HL-60 (cell line): ENCODE measurements at regions not wholly inside any gene's neighbourhood (a gene's known extent, or its start where the extent isn't known, plus 50 kb on each side); places are given as distances from the start of the nearest gene placed in this dataset.

Experiments used
- DNase-seq, 2 experiments: peaks; one replicate each; pipeline ENCODE4 v3.0.0-alpha.2; 2010 to 2020; ENCODE audit warnings: low read depth in 1 of 2, low spot score in 1 of 2
- H3K27ac ChIP-seq: fragments of 250-450 bp; sonication (Bioruptor Pico); replicated peaks from 2 replicates; pipeline ENCODE4 v1.5.1; 2020; ENCODE audit warnings: mild to moderate bottlenecking, moderate library complexity
- H3K27me3 ChIP-seq: fragments of 250-450 bp; sonication (Bioruptor Pico); 2 replicates; pipeline ENCODE4 v1.5.1; 2021; ENCODE audit warnings: mild to moderate bottlenecking, moderate library complexity; ENCODE audit not compliant: insufficient read depth, poor library complexity, severe bottlenecking
- H3K4me3 ChIP-seq: replicated peaks from 2 replicates; pipeline ENCODE4 v1.5.1; 2011; ENCODE audit warnings: mild to moderate bottlenecking, control low read depth, low read length; ENCODE audit not compliant: insufficient read depth
- GABPA ChIP-seq: IDR thresholded peaks from 2 replicates; pipeline ENCODE4 v1.6.1; 2012; ENCODE audit warnings: low read depth
- POLR2AphosphoS5 ChIP-seq: IDR thresholded peaks from 2 replicates; pipeline ENCODE4 v1.6.1; 2012; ENCODE audit warnings: low read depth
- SPI1 ChIP-seq: IDR thresholded peaks from 2 replicates; pipeline ENCODE4 v1.6.1; 2012; ENCODE audit warnings: low read depth, mild to moderate bottlenecking, borderline replicate concordance
- TF ChIP-seq, protein P1 (sequence below): IDR thresholded peaks from 2 replicates; pipeline ENCODE4 v1.6.1; 2012; ENCODE audit warnings: low read depth; ENCODE audit not compliant: insufficient replicate concordance
- TF ChIP-seq, protein P2 (sequence below): IDR thresholded peaks from one replicate; pipeline ENCODE4 v1.5.1; 2011; ENCODE audit warnings: low read length, control low read depth, inconsistent platforms; ENCODE audit not compliant: insufficient read depth

DNA sequence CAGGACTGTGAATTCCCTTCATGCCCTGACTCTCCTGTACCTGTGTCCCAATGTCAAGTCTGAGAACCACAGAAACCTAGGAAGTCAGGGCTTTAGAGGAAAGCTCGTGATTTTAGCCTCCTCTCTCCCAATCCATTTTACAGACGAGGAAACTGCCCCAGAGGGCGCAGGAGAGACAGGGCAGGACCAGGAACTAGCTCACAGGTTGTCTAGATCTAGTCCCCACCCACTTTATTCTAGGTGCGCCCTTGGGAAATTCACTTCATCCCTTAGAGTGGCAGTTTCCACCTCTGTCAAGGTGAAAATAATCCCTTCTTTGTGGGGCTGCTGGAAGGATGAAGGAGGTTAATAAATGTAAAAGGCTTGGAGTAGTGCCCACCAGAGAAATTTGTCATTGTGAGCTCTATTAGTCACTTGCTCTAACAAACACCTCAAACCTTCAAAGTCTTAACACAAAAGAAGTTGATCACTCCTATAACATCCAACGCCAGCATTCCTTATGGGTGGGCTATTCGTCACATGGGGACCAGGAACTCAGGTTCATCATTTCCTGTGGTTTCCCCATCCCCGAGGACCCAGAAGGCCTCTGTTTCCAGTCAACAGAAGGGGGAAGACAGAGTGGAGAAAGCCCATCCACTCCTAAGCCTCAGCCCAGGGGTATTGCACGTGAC, 282.3 kb downstream of the XXYLT1 start:
- no peak overlapping the region for H3K4me3 ChIP-seq
- no peaks in the 10 kb centered on the region for H3K27me3 ChIP-seq
- TF ChIP-seq, protein P1, sequence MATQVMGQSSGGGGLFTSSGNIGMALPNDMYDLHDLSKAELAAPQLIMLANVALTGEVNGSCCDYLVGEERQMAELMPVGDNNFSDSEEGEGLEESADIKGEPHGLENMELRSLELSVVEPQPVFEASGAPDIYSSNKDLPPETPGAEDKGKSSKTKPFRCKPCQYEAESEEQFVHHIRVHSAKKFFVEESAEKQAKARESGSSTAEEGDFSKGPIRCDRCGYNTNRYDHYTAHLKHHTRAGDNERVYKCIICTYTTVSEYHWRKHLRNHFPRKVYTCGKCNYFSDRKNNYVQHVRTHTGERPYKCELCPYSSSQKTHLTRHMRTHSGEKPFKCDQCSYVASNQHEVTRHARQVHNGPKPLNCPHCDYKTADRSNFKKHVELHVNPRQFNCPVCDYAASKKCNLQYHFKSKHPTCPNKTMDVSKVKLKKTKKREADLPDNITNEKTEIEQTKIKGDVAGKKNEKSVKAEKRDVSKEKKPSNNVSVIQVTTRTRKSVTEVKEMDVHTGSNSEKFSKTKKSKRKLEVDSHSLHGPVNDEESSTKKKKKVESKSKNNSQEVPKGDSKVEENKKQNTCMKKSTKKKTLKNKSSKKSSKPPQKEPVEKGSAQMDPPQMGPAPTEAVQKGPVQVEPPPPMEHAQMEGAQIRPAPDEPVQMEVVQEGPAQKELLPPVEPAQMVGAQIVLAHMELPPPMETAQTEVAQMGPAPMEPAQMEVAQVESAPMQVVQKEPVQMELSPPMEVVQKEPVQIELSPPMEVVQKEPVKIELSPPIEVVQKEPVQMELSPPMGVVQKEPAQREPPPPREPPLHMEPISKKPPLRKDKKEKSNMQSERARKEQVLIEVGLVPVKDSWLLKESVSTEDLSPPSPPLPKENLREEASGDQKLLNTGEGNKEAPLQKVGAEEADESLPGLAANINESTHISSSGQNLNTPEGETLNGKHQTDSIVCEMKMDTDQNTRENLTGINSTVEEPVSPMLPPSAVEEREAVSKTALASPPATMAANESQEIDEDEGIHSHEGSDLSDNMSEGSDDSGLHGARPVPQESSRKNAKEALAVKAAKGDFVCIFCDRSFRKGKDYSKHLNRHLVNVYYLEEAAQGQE, result no peak
- TF ChIP-seq SPI1 (no peak), GABPA (no peak), POLR2AphosphoS5 (no peak)
- TF ChIP-seq, protein P2, sequence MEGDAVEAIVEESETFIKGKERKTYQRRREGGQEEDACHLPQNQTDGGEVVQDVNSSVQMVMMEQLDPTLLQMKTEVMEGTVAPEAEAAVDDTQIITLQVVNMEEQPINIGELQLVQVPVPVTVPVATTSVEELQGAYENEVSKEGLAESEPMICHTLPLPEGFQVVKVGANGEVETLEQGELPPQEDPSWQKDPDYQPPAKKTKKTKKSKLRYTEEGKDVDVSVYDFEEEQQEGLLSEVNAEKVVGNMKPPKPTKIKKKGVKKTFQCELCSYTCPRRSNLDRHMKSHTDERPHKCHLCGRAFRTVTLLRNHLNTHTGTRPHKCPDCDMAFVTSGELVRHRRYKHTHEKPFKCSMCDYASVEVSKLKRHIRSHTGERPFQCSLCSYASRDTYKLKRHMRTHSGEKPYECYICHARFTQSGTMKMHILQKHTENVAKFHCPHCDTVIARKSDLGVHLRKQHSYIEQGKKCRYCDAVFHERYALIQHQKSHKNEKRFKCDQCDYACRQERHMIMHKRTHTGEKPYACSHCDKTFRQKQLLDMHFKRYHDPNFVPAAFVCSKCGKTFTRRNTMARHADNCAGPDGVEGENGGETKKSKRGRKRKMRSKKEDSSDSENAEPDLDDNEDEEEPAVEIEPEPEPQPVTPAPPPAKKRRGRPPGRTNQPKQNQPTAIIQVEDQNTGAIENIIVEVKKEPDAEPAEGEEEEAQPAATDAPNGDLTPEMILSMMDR, result no peak
- H3K27ac ChIP-seq, result no peak overlapping the region
- no peak for DNase-seq

DNA sequence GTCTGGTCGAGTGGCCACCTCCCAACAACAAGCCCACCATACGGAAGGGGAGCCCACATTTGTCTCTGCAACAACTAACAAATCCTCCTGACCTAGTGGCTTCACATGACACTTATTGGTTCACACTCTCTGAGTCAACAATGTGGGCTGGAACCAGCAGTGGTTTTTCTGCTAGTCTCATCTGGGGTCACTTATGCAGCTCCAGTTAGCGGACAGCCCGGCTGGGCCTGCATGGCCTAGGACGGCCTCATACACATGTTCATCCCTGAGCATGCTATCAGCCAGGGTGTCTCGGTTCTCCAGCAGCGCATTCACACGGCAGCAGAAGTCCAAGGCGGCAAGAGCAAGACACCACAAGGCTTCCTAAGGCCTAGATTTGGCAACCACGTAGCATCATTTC, 281.7 kb downstream of the XXYLT1 start:
- TF ChIP-seq GABPA, result no peak
- no peak for TF ChIP-seq POLR2AphosphoS5
- no peak for TF ChIP-seq SPI1
- TF ChIP-seq, protein P2, result no peak
- TF ChIP-seq, protein P1, result no peak
- DNase-seq, result no peak
- no peak overlapping the region for H3K27ac ChIP-seq
- H3K4me3 ChIP-seq, result no peak overlapping the region
- no peaks in the 10 kb centered on the region for H3K27me3 ChIP-seq

DNA sequence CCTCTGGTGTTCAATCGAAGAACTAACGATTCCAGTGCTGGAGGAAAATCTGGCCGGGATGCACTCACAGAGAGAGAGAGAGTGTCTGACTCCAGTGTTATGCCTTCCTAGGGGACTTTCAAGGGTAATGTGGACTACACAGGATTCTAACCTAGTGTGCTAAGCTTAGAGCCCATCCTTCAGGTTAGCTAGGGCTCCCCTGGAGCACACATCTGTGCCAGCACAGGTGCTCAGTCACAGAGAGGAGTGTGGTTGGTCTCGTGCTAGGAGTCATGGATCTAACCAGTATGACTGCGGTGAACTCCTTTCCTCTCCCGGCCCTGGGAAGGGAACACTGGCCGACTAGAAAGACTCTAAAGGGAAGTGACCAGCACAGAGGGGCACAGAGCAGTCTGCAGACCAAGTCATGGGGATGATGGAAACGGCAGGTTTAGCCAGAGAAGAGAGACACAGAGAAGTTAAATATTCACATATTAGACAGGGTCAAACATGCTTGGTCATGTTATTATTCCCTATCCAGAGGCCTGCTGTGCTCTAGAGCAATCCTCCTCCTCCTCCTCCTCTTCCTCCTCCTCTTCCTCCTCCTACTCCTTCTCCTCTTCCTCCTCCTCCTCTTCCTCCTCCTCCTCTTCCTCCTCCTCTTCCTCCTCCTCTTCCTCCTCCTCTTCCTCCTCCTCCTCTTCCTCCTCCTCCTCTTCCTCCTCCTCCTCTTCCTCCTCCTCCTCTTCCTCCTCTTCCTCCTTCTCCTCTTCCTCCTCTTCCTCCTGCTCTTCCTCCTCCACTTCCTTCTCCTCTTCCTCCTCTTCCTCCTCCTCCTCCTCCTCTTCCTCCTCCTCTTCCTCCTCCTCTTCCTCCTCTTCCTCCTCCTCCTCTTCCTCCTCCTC, 280.3 kb downstream of the XXYLT1 start:
- TF ChIP-seq, protein P1, result no peak
- H3K27ac ChIP-seq, result no peak overlapping the region
- no peak for DNase-seq
- no peak overlapping the region for H3K4me3 ChIP-seq
- H3K27me3 ChIP-seq, result no peaks in the 10 kb centered on the region
